ENCODE measurements at regions not wholly inside any gene's neighbourhood (a gene's known extent, or its start where the extent isn't known, plus 50 kb on each side); places are given as distances from the start of the nearest gene placed in this dataset.

- TF ChIP-seq POLR2A (IDR thresholded peaks at IDR 0.05), result no peak
- no peak for TF ChIP-seq CTCF (IDR thresholded peaks at IDR 0.05 in 4 of 5, conservative IDR thresholded peaks at IDR 0.05 in 1 of 5)
These were observed 166.9 kb downstream of the DMRT2 start for GRCh38 chr9:1217076-1217475.
